HL-60 (cell line): ENCODE measurements at regions not wholly inside any gene's neighbourhood (a gene's known extent, or its start where the extent isn't known, plus 50 kb on each side); places are given as distances from the start of the nearest gene placed in this dataset.

Experiments used
- DNase-seq, 2 experiments: peaks; one replicate each; pipeline ENCODE4 v3.0.0-alpha.2; 2010 to 2020; ENCODE audit warnings: low read depth in 1 of 2, low spot score in 1 of 2
- H3K27ac ChIP-seq: fragments of 250-450 bp; sonication (Bioruptor Pico); replicated peaks from 2 replicates; pipeline ENCODE4 v1.5.1; 2020; ENCODE audit warnings: mild to moderate bottlenecking, moderate library complexity
- H3K27me3 ChIP-seq: fragments of 250-450 bp; sonication (Bioruptor Pico); 2 replicates; pipeline ENCODE4 v1.5.1; 2021; ENCODE audit warnings: mild to moderate bottlenecking, moderate library complexity; ENCODE audit not compliant: insufficient read depth, poor library complexity, severe bottlenecking
- H3K4me3 ChIP-seq: replicated peaks from 2 replicates; pipeline ENCODE4 v1.5.1; 2011; ENCODE audit warnings: mild to moderate bottlenecking, control low read depth, low read length; ENCODE audit not compliant: insufficient read depth
- GABPA ChIP-seq: IDR thresholded peaks from 2 replicates; pipeline ENCODE4 v1.6.1; 2012; ENCODE audit warnings: low read depth
- POLR2AphosphoS5 ChIP-seq: IDR thresholded peaks from 2 replicates; pipeline ENCODE4 v1.6.1; 2012; ENCODE audit warnings: low read depth
- SPI1 ChIP-seq: IDR thresholded peaks from 2 replicates; pipeline ENCODE4 v1.6.1; 2012; ENCODE audit warnings: low read depth, mild to moderate bottlenecking, borderline replicate concordance
- TF ChIP-seq, protein P1 (sequence below): IDR thresholded peaks from one replicate; pipeline ENCODE4 v1.5.1; 2011; ENCODE audit warnings: low read length, control low read depth, inconsistent platforms; ENCODE audit not compliant: insufficient read depth
- TF ChIP-seq, protein P2 (sequence below): IDR thresholded peaks from 2 replicates; pipeline ENCODE4 v1.6.1; 2012; ENCODE audit warnings: low read depth; ENCODE audit not compliant: insufficient replicate concordance

DNA sequence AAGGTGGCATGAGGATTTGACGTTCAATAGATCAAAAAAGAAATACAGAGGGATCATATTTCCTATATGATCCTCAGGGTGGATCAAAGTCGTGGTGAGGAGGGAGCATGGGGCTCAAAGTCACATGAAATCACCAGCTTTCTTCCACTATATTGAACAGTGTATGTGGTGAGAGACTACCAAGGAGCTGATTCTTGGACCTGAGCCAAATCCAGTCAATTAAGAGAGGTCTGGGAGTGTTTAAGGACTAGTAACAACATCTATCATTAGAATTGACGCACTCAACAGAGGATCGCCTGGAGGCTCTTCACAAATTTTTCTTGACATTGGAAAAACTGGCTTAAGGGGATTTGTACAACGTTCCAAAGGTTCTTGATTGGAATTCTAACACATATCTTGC, 267.7 kb upstream of the PROX1 start:
- Histone ChIP-seq H3K27me3 (peaks cover 2% of the 10 kb centered on the region), H3K4me3 (no peak overlapping the region), H3K27ac (no peak overlapping the region)
- TF ChIP-seq, protein P1, sequence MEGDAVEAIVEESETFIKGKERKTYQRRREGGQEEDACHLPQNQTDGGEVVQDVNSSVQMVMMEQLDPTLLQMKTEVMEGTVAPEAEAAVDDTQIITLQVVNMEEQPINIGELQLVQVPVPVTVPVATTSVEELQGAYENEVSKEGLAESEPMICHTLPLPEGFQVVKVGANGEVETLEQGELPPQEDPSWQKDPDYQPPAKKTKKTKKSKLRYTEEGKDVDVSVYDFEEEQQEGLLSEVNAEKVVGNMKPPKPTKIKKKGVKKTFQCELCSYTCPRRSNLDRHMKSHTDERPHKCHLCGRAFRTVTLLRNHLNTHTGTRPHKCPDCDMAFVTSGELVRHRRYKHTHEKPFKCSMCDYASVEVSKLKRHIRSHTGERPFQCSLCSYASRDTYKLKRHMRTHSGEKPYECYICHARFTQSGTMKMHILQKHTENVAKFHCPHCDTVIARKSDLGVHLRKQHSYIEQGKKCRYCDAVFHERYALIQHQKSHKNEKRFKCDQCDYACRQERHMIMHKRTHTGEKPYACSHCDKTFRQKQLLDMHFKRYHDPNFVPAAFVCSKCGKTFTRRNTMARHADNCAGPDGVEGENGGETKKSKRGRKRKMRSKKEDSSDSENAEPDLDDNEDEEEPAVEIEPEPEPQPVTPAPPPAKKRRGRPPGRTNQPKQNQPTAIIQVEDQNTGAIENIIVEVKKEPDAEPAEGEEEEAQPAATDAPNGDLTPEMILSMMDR, result no peak
- TF ChIP-seq, protein P2, sequence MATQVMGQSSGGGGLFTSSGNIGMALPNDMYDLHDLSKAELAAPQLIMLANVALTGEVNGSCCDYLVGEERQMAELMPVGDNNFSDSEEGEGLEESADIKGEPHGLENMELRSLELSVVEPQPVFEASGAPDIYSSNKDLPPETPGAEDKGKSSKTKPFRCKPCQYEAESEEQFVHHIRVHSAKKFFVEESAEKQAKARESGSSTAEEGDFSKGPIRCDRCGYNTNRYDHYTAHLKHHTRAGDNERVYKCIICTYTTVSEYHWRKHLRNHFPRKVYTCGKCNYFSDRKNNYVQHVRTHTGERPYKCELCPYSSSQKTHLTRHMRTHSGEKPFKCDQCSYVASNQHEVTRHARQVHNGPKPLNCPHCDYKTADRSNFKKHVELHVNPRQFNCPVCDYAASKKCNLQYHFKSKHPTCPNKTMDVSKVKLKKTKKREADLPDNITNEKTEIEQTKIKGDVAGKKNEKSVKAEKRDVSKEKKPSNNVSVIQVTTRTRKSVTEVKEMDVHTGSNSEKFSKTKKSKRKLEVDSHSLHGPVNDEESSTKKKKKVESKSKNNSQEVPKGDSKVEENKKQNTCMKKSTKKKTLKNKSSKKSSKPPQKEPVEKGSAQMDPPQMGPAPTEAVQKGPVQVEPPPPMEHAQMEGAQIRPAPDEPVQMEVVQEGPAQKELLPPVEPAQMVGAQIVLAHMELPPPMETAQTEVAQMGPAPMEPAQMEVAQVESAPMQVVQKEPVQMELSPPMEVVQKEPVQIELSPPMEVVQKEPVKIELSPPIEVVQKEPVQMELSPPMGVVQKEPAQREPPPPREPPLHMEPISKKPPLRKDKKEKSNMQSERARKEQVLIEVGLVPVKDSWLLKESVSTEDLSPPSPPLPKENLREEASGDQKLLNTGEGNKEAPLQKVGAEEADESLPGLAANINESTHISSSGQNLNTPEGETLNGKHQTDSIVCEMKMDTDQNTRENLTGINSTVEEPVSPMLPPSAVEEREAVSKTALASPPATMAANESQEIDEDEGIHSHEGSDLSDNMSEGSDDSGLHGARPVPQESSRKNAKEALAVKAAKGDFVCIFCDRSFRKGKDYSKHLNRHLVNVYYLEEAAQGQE, result no peak
- no peak for TF ChIP-seq SPI1
- TF ChIP-seq POLR2AphosphoS5, result no peak
- no peak for TF ChIP-seq GABPA
- DNase-seq, result no peak

DNA sequence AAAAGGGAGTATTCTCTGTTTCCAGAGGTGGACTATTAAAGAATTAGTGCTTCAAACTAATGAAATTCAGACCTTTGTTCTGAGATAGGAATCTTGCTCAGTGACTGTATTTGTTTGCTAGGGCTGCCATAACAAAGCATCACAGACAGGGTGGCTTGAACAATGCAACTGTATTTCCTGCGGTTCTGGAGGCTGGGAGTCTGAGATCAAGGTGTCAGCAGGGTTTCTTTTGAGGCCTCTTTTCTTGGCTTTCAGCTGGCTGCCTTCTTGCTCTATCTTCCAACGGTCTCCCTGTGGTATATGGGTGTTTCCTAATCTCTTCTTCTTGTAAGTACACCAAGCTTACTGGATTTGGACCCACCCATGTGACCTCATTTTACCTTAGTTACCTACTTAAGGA, 264.6 kb upstream of the PROX1 start:
- TF ChIP-seq SPI1 (no peak), POLR2AphosphoS5 (peak; percentile 22; the same call in 1 of the 2 replicates), GABPA (no peak)
- TF ChIP-seq, protein P1, result no peak
- TF ChIP-seq, protein P2, result no peak
- Histone ChIP-seq H3K27ac (peak overlapping the region; percentile 45), H3K27me3 (no peaks in the 10 kb centered on the region), H3K4me3 (no peak overlapping the region)
- DNase-seq, result peak in 1 of 2 experiments; percentile 45

DNA sequence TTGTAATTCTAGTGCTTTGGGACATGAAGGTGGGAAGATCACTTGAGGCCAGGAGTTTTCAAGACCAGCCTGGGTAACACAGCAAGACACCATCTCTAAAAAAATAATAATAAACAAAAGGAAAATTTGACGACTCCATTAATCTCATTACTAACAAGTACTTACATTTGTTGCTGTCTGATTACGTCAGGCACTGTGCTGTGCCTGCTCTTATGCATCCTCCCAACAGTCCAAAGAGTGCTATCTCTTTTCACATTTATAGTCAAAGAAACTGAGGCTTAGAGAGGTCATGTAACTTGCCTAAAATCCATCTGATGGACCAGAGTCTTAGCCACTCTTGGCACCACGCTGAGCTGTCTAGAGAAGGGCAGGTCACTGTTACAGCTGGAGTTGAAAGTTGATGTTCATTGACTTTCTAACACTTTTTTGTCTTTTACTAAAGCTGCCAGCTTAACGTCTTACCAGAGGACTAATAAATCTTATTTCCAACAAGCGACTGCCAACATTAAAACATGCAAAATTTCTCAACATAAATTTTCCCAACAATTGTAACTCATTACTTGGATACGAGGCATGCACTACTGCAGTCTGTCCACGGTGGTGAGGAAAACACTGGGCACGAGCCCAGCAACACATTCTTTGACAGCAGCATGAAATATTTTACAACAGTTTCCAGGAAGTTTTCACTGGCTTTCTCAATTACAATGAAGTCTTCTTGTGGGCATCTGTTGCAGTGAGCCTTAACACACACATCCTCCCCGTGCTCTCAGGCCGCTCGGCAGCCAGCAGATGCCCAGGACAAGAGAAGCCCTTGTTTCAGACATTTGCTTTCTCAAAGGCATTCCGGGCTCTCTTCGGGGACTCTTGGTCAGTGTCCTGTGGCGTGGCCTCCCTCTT, 262.9 kb upstream of the PROX1 start:
- Histone ChIP-seq H3K4me3 (no peak overlapping the region), H3K27ac (no peak overlapping the region), H3K27me3 (no peaks in the 10 kb centered on the region)
- TF ChIP-seq POLR2AphosphoS5, result no peak
- TF ChIP-seq, protein P2, result no peak
- no peak for TF ChIP-seq GABPA
- no peak for TF ChIP-seq SPI1
- TF ChIP-seq, protein P1, result no peak
- DNase-seq, result no peak
